ENCODE measurements at regions not wholly inside any gene's neighbourhood (a gene's known extent, or its start where the extent isn't known, plus 50 kb on each side); places are given as distances from the start of the nearest gene placed in this dataset.

DNA sequence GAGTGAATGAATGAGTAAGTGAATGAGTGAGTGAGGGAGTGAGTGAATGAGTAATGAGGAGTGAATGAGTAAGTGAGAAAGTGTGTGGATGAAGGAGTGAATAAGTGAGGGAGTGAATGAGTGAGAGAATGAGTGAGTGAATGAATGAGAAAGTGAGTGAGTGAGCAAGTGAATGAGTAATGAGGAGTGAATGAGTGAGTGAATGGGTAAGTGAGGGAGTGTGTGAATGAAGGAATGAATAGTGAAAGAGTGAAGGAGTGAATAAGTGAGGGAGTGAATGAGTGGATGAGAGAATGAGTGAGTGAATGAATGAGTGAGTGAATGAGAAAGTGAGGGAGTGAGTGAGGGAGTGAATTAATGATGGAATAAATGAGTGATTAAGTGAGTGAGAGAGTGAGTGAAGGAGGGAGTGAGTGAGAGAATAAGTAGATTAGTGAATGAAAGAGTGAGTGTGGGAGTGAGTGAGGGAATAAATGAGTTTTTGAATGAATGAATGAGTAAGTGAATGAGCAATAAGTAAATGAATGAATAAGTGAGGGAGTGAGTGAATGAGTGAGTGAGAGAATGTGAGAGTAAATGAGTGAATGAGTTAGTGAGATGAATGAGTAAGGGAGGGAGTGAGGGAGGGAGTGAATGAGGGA is 364.5 kb downstream of the ADGRD1 start:
- TF ChIP-seq, protein P1, sequence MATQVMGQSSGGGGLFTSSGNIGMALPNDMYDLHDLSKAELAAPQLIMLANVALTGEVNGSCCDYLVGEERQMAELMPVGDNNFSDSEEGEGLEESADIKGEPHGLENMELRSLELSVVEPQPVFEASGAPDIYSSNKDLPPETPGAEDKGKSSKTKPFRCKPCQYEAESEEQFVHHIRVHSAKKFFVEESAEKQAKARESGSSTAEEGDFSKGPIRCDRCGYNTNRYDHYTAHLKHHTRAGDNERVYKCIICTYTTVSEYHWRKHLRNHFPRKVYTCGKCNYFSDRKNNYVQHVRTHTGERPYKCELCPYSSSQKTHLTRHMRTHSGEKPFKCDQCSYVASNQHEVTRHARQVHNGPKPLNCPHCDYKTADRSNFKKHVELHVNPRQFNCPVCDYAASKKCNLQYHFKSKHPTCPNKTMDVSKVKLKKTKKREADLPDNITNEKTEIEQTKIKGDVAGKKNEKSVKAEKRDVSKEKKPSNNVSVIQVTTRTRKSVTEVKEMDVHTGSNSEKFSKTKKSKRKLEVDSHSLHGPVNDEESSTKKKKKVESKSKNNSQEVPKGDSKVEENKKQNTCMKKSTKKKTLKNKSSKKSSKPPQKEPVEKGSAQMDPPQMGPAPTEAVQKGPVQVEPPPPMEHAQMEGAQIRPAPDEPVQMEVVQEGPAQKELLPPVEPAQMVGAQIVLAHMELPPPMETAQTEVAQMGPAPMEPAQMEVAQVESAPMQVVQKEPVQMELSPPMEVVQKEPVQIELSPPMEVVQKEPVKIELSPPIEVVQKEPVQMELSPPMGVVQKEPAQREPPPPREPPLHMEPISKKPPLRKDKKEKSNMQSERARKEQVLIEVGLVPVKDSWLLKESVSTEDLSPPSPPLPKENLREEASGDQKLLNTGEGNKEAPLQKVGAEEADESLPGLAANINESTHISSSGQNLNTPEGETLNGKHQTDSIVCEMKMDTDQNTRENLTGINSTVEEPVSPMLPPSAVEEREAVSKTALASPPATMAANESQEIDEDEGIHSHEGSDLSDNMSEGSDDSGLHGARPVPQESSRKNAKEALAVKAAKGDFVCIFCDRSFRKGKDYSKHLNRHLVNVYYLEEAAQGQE (IDR thresholded peaks at IDR 0.05; ENCODE audit: insufficient read depth in 1 of 2, low read depth in 2 of 2, low read length in 2 of 2): no peak
- TF ChIP-seq TAF1 (IDR thresholded peaks at IDR 0.05; ENCODE audit: borderline replicate concordance, insufficient read depth, low read length) (no peak), POLR2AphosphoS5 (IDR thresholded peaks at IDR 0.05; ENCODE audit: low read depth, low read length) (no peak)

- TF ChIP-seq, protein P1 (IDR thresholded peaks at IDR 0.05; ENCODE audit: insufficient read depth in 1 of 2, low read depth in 2 of 2, low read length in 2 of 2): no peak
- TF ChIP-seq POLR2AphosphoS5 (IDR thresholded peaks at IDR 0.05; ENCODE audit: low read depth, low read length) (no peak), SIN3A (IDR thresholded peaks at IDR 0.05; ENCODE audit: borderline replicate concordance, insufficient read depth, low read length) (no peak), TAF1 (IDR thresholded peaks at IDR 0.05; ENCODE audit: borderline replicate concordance, insufficient read depth, low read length) (no peak), FOXP2 (optimal IDR thresholded peaks at IDR 0.05; ENCODE audit: borderline replicate concordance, extremely low read depth, extremely low read length, insufficient read depth) (no peak)
These were observed 368.3 kb downstream of the ADGRD1 start for GRCh38 chr12:131321988-131322387.

- TF ChIP-seq TAF1 (IDR thresholded peaks at IDR 0.05; ENCODE audit: borderline replicate concordance, insufficient read depth, low read length) (no peak), FOXP2 (optimal IDR thresholded peaks at IDR 0.05; ENCODE audit: borderline replicate concordance, extremely low read depth, extremely low read length, insufficient read depth) (no peak), SIN3A (IDR thresholded peaks at IDR 0.05; ENCODE audit: borderline replicate concordance, insufficient read depth, low read length) (no peak), POLR2AphosphoS5 (IDR thresholded peaks at IDR 0.05; ENCODE audit: low read depth, low read length) (no peak)
- TF ChIP-seq, protein P1 (IDR thresholded peaks at IDR 0.05; ENCODE audit: insufficient read depth in 1 of 2, low read depth in 2 of 2, low read length in 2 of 2): no peak
These were observed 370.2 kb downstream of the ADGRD1 start for GRCh38 chr12:131323879-131324278.

- TF ChIP-seq, protein P1 (IDR thresholded peaks at IDR 0.05; ENCODE audit: insufficient read depth in 1 of 2, low read depth in 2 of 2, low read length in 2 of 2): no peak
- no peak for TF ChIP-seq SIN3A (IDR thresholded peaks at IDR 0.05; ENCODE audit: borderline replicate concordance, insufficient read depth, low read length)
- TF ChIP-seq TAF1 (IDR thresholded peaks at IDR 0.05; ENCODE audit: borderline replicate concordance, insufficient read depth, low read length): no peak
- TF ChIP-seq FOXP2 (optimal IDR thresholded peaks at IDR 0.05; ENCODE audit: borderline replicate concordance, extremely low read depth, extremely low read length, insufficient read depth): no peak
- no peak for TF ChIP-seq POLR2AphosphoS5 (IDR thresholded peaks at IDR 0.05; ENCODE audit: low read depth, low read length)
These were observed 374.1 kb downstream of the ADGRD1 start for GRCh38 chr12:131327521-131328488.

All from PFSK-1 (cell line).